Hepatocyte (in vitro differentiated cells): ENCODE measurements at regions not wholly inside any gene's neighbourhood (a gene's known extent, or its start where the extent isn't known, plus 50 kb on each side); places are given as distances from the start of the nearest gene placed in this dataset.

Source experiments
- CTCF ChIP-seq: fragments of 200-600 bp; sonication (generic); IDR thresholded peaks from 2 replicates; pipeline ENCODE4 v1.5.1; 2016; ENCODE audit warnings: antibody characterized with exemption, mild to moderate bottlenecking; ENCODE audit not compliant: poor library complexity
- EZH2 ChIP-seq: fragments of 200-600 bp; sonication (generic); IDR thresholded peaks from 2 replicates; pipeline ENCODE4 v1.6.1; 2016; ENCODE audit warnings: antibody characterized with exemption, mild to moderate bottlenecking, borderline replicate concordance
- EZH2phosphoT487 ChIP-seq: fragments of 200-600 bp; sonication (generic); IDR thresholded peaks from one replicate; pipeline ENCODE4 v1.6.1; 2018; ENCODE audit warnings: antibody characterized with exemption, mild to moderate bottlenecking, low read depth, moderate library complexity; ENCODE audit not compliant: unreplicated experiment, severe bottlenecking

DNA sequence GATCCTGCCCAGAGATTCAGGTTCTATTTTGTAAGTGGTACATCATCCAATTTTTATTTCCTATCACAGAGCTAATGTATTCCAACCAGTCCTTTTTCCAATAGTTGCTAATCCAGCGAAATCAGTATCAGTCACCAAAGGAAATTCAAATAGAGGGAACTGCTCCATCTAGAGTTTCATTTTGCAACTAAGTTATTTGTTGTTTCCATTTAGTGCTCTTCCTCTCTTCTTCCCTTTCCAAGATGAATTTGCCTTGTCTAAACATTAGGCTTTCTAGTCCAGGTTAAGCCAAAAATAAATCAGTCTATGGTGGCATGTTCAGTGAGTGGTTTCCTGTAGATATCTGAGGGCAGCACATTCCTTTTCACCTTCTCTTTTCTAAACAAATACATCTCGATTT lies 79.8 kb upstream of the SPATA31D4 start:
- TF ChIP-seq CTCF (peak; percentile 53), EZH2 (no peak), EZH2phosphoT487 (no peak)
